BJ (cell line): ENCODE measurements at regions not wholly inside any gene's neighbourhood (a gene's known extent, or its start where the extent isn't known, plus 50 kb on each side); places are given as distances from the start of the nearest gene placed in this dataset.

Experiments used
- CTCF ChIA-PET: fragments of 350-600 bp; formaldehyde crosslinking; extraction: SDS; loops from one replicate; lab custom pipeline; 2021; ENCODE audit warnings: antibody characterized with exemption, inconsistent platforms; lab: Yijun Ruan, JAX
- POLR2A ChIA-PET: fragments of 300-600 bp; sonication (Branson Sonifier 250); formaldehyde crosslinking; extraction: SDS; loops from one replicate; lab custom pipeline; 2021; ENCODE audit warnings: antibody characterized with exemption; lab: Charles Lee
- DNase-seq: peaks from one replicate; pipeline ENCODE4 v3.0.0-alpha.2; 2011; ENCODE audit warnings: low read depth
- H3K27me3 ChIP-seq: 2 replicates; pipeline ENCODE4 v1.6.0; 2011; ENCODE audit warnings: low read length; ENCODE audit not compliant: control insufficient read depth, insufficient read depth
- H3K36me3 ChIP-seq: 2 replicates; pipeline ENCODE4 v1.5.1; 2011; ENCODE audit warnings: low read length; ENCODE audit not compliant: control insufficient read depth, insufficient read depth
- H3K4me3 ChIP-seq: 2 replicates; pipeline ENCODE4 v1.5.1; 2011; ENCODE audit warnings: low read depth, mild to moderate bottlenecking, control low read depth, low read length
- TF ChIP-seq, protein P1 (sequence below): IDR thresholded peaks from 2 replicates; pipeline ENCODE4 v1.5.1; 2011; ENCODE audit warnings: low read depth, mild to moderate bottlenecking, control low read depth, inconsistent platforms, low read length, moderate library complexity; ENCODE audit not compliant: insufficient read depth

GRCh38 chr10:26381986-26382385, 56.2 kb upstream of the APBB1IP start:
- no peak for DNase-seq
- Histone ChIP-seq H3K4me3 (no peak overlapping the region), H3K27me3 (no peaks in the 10 kb centered on the region; the same call in 1 of the 2 replicates), H3K36me3 (no peaks in the 10 kb centered on the region)
- TF ChIP-seq, protein P1, sequence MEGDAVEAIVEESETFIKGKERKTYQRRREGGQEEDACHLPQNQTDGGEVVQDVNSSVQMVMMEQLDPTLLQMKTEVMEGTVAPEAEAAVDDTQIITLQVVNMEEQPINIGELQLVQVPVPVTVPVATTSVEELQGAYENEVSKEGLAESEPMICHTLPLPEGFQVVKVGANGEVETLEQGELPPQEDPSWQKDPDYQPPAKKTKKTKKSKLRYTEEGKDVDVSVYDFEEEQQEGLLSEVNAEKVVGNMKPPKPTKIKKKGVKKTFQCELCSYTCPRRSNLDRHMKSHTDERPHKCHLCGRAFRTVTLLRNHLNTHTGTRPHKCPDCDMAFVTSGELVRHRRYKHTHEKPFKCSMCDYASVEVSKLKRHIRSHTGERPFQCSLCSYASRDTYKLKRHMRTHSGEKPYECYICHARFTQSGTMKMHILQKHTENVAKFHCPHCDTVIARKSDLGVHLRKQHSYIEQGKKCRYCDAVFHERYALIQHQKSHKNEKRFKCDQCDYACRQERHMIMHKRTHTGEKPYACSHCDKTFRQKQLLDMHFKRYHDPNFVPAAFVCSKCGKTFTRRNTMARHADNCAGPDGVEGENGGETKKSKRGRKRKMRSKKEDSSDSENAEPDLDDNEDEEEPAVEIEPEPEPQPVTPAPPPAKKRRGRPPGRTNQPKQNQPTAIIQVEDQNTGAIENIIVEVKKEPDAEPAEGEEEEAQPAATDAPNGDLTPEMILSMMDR: no peak
- ChIA-PET POLR2A (no interaction called here), CTCF (no interaction called here)

- DNase-seq: no peak
- no peak overlapping the region for H3K4me3 ChIP-seq
- H3K36me3 ChIP-seq: no peaks in the 10 kb centered on the region
- POLR2A ChIA-PET: no interaction called here
- CTCF ChIA-PET: interaction anchor here (1.1 kb wide), 1 partner anchor 30 kb away, joined by 3 read pairs; no protein-coding TSS in a partner anchor
- TF ChIP-seq, protein P1: no peak
- H3K27me3 ChIP-seq: no peaks in the 10 kb centered on the region
Measured at GRCh38 chr10:26384600-26384999, 53.5 kb upstream of the APBB1IP start.

GRCh38 chr10:26385443-26385842, 52.7 kb upstream of the APBB1IP start:
- POLR2A ChIA-PET: no interaction called here
- Histone ChIP-seq H3K27me3 (no peaks in the 10 kb centered on the region), H3K4me3 (no peak overlapping the region), H3K36me3 (no peaks in the 10 kb centered on the region)
- no peak for DNase-seq
- TF ChIP-seq, protein P1: no peak
- CTCF ChIA-PET: no interaction called here

DNA sequence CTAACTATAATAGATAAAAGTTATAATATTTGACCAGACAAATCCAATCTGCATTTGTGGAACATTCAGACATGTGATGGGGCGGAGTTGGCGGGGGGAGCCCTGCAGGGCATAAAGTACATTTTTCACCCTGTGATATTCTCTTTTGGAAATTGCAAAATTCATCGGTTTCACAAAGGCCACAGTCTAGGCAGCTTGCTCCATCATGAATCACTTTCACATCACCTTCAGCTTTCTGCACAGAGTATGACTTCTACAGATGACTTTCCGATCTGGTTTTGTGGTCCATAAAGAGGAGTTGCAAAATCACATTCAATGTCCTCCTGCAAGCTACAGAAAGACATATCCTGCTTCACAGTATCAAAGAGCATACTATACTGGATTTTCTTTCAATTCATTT, 51.4 kb upstream of the APBB1IP start:
- POLR2A ChIA-PET: no interaction called here

More for the DNA sequence above, 51.4 kb upstream of the APBB1IP start:
- TF ChIP-seq, protein P1: no peak
- Histone ChIP-seq H3K4me3 (no peak overlapping the region), H3K36me3 (no peaks in the 10 kb centered on the region), H3K27me3 (no peaks in the 10 kb centered on the region)
- CTCF ChIA-PET: no interaction called here
- DNase-seq: no peak
